Activated naive CD4-positive, alpha-beta T cell treated with anti-CD3 and anti-CD28 coated beads, Interleukin-2, amount 50 U/mL, for 72 hours (primary cell): ENCODE measurements at regions not wholly inside any gene's neighbourhood (a gene's known extent, or its start where the extent isn't known, plus 50 kb on each side); places are given as distances from the start of the nearest gene placed in this dataset.

Experiments
- ATAC-seq, 2 donors: fragments of 150-1000 bp; cut with Tn5 transposase; 2 replicates each; pipeline ENCODE4 v1.10.0; 2021; ENCODE audit warnings: mild to moderate bottlenecking in 2 of 2, moderate library complexity in 2 of 2
- DNase-seq, 2 donors: peaks; one replicate each; pipeline ENCODE4 v3.0.0; 2021 to 2022; ENCODE audit warnings: low spot score in 2 of 2
- H3K27ac Mint-ChIP-seq, 2 donors: one replicate each; pipeline ENCODE4 v1.8.0; 2022; ENCODE audit warnings: mild to moderate bottlenecking in 2 of 2, mixed read lengths in 2 of 2
- H3K36me3 Mint-ChIP-seq, 2 donors: one replicate each; pipeline ENCODE4 v1.8.0; 2022; ENCODE audit warnings: mixed read lengths in 2 of 2
- H3K9me3 Mint-ChIP-seq, 2 donors: one replicate each; pipeline ENCODE4 v1.8.0; 2022; ENCODE audit warnings: mixed read lengths in 2 of 2

DNA sequence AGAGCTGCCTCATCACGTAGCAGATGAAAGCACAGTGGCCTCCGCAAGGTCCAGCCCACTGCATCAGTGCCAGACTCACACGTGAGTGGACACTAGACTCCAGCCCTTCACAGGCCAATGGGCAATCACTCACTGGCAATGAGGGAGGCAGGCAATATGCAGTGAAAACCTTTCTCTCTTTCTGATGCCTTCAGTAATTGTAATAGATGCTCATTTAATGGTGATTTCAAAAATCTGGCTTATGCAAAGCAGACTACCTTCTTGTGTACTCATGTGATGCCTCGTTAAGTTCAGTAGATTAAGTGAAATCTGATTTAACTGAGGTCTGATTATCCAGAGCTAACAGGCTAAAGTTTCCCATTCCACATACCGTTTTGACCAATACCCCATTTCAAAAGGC lies 546.9 kb downstream of the MIAT start:
- Mint-ChIP-seq H3K9me3 (no peaks in the 10 kb centered on the region), H3K27ac (no peak overlapping the region), H3K36me3 (no peaks in the 10 kb centered on the region)
- no peak for ATAC-seq
- DNase-seq, result no peak

DNA sequence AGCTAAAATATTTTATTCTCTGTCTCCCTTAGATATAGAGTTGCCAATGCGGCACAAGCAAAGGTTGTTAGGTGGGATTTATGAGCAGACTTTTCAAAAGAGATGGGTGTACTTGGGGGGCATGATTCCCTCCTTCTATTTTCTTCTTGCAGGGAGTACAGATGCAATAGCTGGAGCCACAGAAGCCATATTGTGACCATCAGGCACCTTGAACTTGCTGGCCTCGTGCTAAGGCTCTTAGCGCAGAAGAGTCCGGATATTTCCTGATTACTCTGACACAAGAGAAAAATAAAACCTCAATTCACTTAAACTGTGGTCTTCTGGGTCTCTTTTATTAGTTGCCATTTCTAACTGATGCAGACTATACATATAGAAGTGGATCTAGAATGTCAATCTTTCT lies 547.4 kb downstream of the MIAT start:
- no peak overlapping the region for H3K27ac Mint-ChIP-seq
- H3K36me3 Mint-ChIP-seq, result no peaks in the 10 kb centered on the region
- no peak for ATAC-seq
- H3K9me3 Mint-ChIP-seq, result no peaks in the 10 kb centered on the region
- DNase-seq, result no peak

- Mint-ChIP-seq H3K9me3 (no peaks in the 10 kb centered on the region), H3K27ac (no peak overlapping the region), H3K36me3 (no peaks in the 10 kb centered on the region)
- DNase-seq (no peak), ATAC-seq (no peak)
These were observed 548.3 kb downstream of the MIAT start for GRCh38 chr22:27205492-27206373.

- ATAC-seq (no peak), DNase-seq (no peak)
- Mint-ChIP-seq H3K9me3 (no peaks in the 10 kb centered on the region), H3K27ac (no peak overlapping the region), H3K36me3 (no peaks in the 10 kb centered on the region)
These were observed 549.2 kb downstream of the MIAT start for GRCh38 chr22:27206374-27207133.

- Mint-ChIP-seq H3K9me3 (no peaks in the 10 kb centered on the region), H3K27ac (no peak overlapping the region), H3K36me3 (no peaks in the 10 kb centered on the region)
These were observed 549.9 kb downstream of the MIAT start for GRCh38 chr22:27207266-27207665.

DNA sequence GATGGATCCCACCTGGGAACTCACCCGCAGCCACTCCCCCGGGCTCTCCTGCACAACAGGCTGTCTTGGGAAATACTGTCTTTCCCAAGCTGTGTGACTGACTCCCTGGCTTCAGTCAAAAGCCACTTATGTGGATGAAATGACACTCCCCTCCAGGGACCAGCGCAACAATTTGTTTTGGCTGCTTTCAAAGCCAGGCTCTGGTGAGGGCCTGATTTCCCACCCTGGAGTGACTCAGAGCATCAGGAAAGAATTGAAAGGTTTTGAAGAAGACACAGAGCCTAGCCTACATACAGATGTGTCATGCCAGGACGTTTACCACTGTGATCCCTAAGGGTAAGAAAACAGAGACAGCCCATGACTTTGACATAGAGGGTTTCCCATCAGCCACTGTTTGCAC lies 550.5 kb downstream of the MIAT start:
- H3K36me3 Mint-ChIP-seq, result no peaks in the 10 kb centered on the region
- no peaks in the 10 kb centered on the region for H3K9me3 Mint-ChIP-seq
- DNase-seq, result no peak
- ATAC-seq, result no peak
- no peak overlapping the region for H3K27ac Mint-ChIP-seq

More at GRCh38 chr22:27207266-27207665, 549.9 kb downstream of the MIAT start:
- ATAC-seq (no peak), DNase-seq (no peak)

- no peaks in the 10 kb centered on the region for H3K36me3 Mint-ChIP-seq
- no peak overlapping the region for H3K27ac Mint-ChIP-seq
- ATAC-seq (no peak), DNase-seq (no peak)
- H3K9me3 Mint-ChIP-seq, result no peaks in the 10 kb centered on the region
These were observed 552.8 kb downstream of the MIAT start for GRCh38 chr22:27210111-27210730.

GRCh38 chr22:27212102-27212501 lies 554.7 kb downstream of the MIAT start:
- no peaks in the 10 kb centered on the region for H3K9me3 Mint-ChIP-seq
- no peaks in the 10 kb centered on the region for H3K36me3 Mint-ChIP-seq
- ATAC-seq, result no peak
- no peak for DNase-seq
- H3K27ac Mint-ChIP-seq, result no peak overlapping the region

DNA sequence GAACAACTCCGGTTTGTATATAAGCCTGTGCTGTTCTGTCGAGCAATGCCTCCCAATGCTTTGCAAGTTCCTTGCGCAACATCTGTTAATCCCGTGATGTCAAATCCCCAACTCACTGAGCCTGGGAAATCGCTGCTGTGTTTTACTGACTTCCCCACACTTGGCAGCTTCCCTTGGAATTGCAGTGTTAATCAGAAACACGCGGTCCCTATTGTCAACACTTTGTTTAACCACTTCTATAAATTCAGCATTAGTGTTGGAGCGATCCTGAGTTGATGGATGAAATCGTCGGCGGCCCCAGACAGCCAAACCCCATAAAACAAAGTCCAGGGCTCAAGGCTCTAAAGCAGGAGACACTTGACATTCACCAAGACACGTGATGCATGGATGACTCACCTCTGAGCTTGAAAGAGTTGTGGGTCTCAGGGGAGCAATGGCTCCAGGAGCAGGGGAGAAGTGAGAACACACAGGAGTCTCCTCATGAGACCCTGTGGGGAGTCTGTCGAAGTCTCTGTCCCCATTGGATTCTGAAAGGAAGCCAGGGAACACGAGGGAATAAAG lies 555.3 kb downstream of the MIAT start:
- Mint-ChIP-seq H3K36me3 (no peaks in the 10 kb centered on the region), H3K27ac (no peak overlapping the region), H3K9me3 (no peaks in the 10 kb centered on the region)
- DNase-seq (no peak), ATAC-seq (peak in 1 of 2 donors; percentile 33)

DNA sequence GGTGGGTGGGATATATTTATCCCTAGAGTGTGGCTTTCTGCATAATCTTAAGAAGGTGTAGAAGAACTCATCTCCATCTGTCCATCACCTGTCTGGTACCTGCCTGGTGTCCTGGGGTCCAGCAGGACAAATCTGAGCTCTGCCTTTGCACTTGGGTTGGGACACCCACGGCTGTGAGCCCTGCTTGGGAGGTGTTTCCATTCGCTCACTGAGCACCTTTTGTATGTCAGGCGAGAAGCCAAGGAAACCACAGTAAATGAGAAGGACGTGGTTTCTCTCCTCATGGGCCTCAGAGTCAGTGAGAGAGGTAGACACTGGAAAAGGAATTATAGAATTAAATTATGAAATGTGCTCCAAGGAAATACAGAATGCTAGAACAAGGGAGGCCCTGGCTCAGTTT lies 555.9 kb downstream of the MIAT start:
- DNase-seq (no peak), ATAC-seq (no peak)
- Mint-ChIP-seq H3K9me3 (no peaks in the 10 kb centered on the region), H3K36me3 (no peaks in the 10 kb centered on the region), H3K27ac (no peak overlapping the region)

DNA sequence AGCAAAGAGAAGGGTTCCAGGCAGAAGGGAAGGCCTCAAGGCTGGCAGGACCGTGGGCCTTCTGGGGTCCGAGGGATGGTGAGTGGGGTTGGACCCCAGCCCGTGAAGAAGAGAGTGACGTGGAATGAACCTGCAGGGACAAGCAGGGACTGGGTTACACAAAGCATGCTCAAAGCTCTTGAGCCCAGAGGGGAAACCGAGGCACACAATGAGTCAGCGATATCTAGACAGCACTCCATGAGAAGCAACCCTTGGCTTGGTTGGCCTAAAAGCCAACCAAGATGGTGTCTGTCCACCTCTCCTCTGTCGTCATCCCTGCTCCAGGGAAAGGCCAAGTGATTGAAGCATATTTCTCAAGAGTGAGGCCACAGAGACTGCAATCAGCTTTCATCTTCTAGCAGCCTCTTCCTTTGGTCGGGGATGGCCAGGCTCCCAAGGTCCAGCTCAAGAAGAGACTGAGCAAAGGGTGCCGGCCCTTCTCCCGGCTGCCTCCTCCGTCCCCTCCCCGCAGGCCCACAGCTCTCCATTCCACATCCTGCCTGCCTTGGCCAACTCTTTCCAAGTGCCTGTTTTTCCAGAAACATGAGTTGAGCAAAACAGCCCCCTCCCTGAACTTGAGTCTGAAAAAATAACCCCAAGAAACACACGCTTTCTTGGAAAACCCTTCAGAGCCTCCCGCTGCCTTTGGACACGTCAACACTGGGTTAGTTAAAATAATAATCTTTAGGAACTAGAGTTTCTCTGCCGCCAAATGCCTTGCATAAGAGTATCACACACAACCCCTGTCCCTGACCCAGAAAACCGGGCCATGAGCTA lies 556.6 kb downstream of the MIAT start:
- Mint-ChIP-seq H3K36me3 (no peaks in the 10 kb centered on the region), H3K27ac (no peak overlapping the region), H3K9me3 (no peaks in the 10 kb centered on the region)
- no peak for DNase-seq
- ATAC-seq, result no peak

DNA sequence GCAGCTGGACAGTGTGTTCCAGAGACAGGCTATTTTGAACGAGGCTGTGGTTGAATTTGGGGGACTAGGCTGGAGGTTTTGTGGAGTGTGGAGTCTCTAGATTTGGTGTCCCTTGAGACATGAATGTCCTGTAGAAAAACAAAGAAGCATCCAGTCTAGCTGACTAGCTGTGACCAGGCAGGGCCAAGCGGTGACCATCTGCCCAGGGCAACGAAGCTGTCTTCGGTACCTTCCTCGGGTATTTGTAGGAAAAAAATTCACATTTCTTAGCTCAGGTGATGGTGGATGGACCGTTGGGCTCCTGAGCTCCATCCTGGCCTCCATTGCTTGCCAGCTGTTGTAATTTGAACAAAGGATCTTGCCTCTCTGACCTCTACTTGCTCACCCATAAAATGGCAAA lies 557.3 kb downstream of the MIAT start:
- DNase-seq (no peak), ATAC-seq (no peak)
- Mint-ChIP-seq H3K9me3 (no peaks in the 10 kb centered on the region), H3K36me3 (no peaks in the 10 kb centered on the region), H3K27ac (no peak overlapping the region)

DNA sequence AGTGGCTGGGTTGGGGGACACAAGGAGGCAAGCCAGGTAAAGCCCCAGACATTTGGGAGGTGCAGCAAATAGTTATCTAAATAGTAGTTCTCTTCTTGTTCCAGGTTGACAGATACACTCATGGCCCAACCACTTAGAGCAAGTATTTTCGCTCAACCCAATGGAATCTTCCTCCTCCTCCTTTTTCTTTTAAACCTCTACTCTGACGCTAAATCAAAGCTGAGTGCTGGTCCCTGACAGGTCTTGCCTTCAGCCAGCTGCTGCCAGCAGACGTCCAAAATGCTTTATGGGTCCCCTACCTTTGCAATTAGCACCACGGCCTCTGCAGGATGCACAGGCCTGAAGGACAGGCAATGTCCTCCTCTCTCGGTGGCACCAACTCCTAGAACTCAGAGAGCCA lies 558.5 kb downstream of the MIAT start:
- ATAC-seq (no peak), DNase-seq (no peak)
- no peaks in the 10 kb centered on the region for H3K36me3 Mint-ChIP-seq
- H3K9me3 Mint-ChIP-seq, result no peaks in the 10 kb centered on the region
- no peak overlapping the region for H3K27ac Mint-ChIP-seq

GRCh38 chr22:27216444-27216843 lies 559.1 kb downstream of the MIAT start:
- ATAC-seq, result no peak
- DNase-seq, result no peak
- no peaks in the 10 kb centered on the region for H3K9me3 Mint-ChIP-seq
- H3K36me3 Mint-ChIP-seq, result no peaks in the 10 kb centered on the region
- no peak overlapping the region for H3K27ac Mint-ChIP-seq

DNA sequence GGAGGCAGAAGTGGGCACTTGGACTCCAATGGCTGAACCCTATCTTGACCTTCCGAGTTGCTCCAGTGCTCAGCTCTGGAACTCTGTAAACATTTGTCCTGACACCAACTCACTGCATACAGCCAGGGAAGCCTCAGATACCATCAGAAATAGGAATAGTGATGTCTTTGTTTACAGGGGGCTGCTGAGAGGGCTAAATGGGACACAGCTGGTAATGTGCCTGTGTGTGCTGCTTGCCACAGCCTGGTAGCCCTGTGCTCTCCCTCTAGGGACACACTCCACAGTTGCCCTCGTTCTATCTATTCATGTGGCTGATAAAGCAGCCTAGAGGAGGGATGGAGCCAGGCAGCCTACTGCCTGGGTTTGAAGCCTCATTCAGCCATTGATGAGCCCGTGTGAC lies 559.8 kb downstream of the MIAT start:
- H3K27ac Mint-ChIP-seq, result no peak overlapping the region
- no peaks in the 10 kb centered on the region for H3K36me3 Mint-ChIP-seq
- no peaks in the 10 kb centered on the region for H3K9me3 Mint-ChIP-seq
- DNase-seq (no peak), ATAC-seq (no peak)
